GM12875 (cell line): ENCODE measurements at regions not wholly inside any gene's neighbourhood (a gene's known extent, or its start where the extent isn't known, plus 50 kb on each side); places are given as distances from the start of the nearest gene placed in this dataset.

Source experiments
- H3K4me3 ChIP-seq: one replicate; pipeline ENCODE4 v1.5.1; 2011; ENCODE audit warnings: low read depth, low read length, control low read depth
- CTCF ChIP-seq: IDR thresholded peaks from 2 replicates; pipeline ENCODE4 v1.5.1; 2011; ENCODE audit warnings: low read depth, mild to moderate bottlenecking, control low read depth, inconsistent platforms, low read length, moderate library complexity, borderline replicate concordance; ENCODE audit not compliant: insufficient read depth

- TF ChIP-seq CTCF = no peak
- H3K4me3 ChIP-seq = no peak overlapping the region
Observed at GRCh38 chr13:55345224-55345623, 1795.5 kb upstream of the PRR20A start.

- H3K4me3 ChIP-seq = no peak overlapping the region
- no peak for TF ChIP-seq CTCF
Observed at GRCh38 chr13:55347528-55347927, 1793.2 kb upstream of the PRR20A start.

- H3K4me3 ChIP-seq = no peak overlapping the region
- no peak for TF ChIP-seq CTCF
Observed at GRCh38 chr13:55359067-55359466, 1781.7 kb upstream of the PRR20A start.

GRCh38 chr13:55361141-55361540 is 1779.6 kb upstream of the PRR20A start:
- H3K4me3 ChIP-seq = no peak overlapping the region
- no peak for TF ChIP-seq CTCF

- TF ChIP-seq CTCF = no peak
- H3K4me3 ChIP-seq = no peak overlapping the region
Observed at GRCh38 chr13:55366676-55367075, 1774.0 kb upstream of the PRR20A start.

- H3K4me3 ChIP-seq = no peak overlapping the region
- TF ChIP-seq CTCF = no peak
Observed at GRCh38 chr13:55394470-55394869, 1746.2 kb upstream of the PRR20A start.

GRCh38 chr13:55402870-55403269 is 1737.8 kb upstream of the PRR20A start:
- no peak for TF ChIP-seq CTCF
- H3K4me3 ChIP-seq = no peak overlapping the region
